ENCODE measurements at regions not wholly inside any gene's neighbourhood (a gene's known extent, or its start where the extent isn't known, plus 50 kb on each side); places are given as distances from the start of the nearest gene placed in this dataset.

DNA sequence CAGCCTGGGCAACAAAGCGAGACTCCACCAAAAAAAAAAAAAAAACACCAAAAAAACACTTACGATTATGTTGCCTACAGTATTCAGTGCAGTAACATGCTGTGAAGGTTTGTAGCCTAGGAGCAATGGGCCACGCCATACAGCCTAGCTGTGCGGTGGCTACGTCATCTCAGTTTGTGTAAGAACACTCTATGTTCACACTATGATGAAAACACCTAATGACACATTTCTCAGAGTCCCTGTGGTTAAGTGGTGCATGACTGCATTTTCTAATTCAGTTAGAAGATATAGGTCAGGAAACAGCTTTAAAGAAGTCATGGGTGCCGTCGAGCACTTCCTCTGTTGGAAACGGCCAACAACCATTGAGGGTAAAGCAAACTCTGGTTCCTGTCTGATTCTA is 75.7 kb upstream of the ANO1 start:
- DNase-seq: no peak

GRCh38 chr11:70005107-70005818 is 72.9 kb upstream of the ANO1 start:
- no peak for DNase-seq

- no peak for DNase-seq
These were observed 70.3 kb upstream of the ANO1 start for GRCh38 chr11:70007796-70008195.

DNA sequence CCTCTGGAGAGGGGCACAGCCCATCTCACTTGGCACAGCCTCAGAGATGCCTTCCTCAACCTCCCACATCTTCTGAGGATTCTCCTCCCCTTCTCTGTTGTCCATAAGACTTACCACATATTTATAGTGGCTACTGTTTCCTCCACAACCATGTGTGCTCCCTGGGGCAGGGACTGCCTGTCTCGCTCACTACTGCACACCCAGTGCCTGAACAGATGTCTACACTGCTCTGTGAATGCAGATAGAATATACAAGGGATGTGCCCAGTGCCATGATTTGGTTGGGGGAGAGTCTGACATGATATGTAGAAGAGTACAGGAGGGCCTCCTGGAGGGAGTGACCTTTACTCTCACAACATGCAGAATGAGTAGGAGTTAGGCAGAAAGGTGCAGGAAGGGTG is 67.3 kb upstream of the ANO1 start:
- DNase-seq: no peak

- no peak for DNase-seq
These were observed 65.9 kb upstream of the ANO1 start for GRCh38 chr11:70012134-70012733.

DNA sequence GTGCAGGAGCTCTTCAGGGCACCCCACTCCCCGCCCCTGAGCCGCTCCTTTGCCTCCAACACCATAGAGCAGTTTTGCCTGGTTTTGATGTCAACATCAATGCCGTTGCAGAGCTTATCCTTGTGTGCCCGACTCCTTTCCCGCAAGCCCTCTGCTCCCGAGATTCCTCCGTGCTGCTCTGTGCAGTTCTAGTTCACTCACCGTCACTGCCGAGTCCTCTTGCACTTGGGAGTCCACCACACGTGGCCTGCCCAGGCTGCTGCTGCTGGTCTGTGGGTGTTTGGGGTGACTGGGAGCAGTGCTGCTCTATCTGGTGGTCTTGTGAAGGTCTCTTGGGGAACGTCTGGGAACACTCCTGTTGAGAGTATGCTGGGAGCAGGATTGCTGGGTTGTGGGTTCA is 63.8 kb upstream of the ANO1 start:
- DNase-seq: no peak

DNA sequence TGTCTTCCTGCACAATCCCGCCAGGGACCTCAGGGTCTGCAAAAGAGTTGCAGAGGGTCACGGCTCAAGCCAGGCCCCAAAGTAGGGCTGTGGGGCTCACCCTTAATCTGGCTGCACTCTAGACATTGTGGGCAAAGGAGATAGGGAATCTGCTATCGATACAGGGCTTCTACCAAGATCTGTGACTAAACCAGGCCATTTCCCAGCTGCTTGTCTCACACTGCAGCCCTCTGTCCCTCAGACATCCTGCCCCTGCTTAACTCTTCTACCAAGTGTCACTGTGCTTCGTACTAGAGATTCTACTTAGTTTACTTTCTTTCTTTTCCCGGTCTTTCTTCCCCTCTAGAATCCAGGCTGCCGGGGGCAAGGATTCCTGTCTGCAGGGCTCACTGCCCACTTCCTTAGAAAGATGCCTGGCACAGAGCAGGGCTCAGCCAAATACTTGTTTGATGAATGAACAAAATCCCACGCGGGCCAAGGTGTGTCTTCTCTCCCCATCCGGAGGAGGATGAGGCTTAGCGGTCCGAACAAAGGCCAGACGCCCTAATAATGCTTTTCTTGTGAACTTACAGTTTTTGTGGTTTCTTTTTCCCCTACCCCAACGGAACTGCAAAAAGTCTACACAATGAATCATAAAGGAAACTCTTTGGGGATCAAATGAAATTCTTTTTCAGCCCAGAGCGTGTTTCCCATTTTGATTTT is 61.3 kb upstream of the ANO1 start:
- DNase-seq: no peak

GRCh38 chr11:70018816-70019215 is 59.3 kb upstream of the ANO1 start:
- no peak for DNase-seq

DNA sequence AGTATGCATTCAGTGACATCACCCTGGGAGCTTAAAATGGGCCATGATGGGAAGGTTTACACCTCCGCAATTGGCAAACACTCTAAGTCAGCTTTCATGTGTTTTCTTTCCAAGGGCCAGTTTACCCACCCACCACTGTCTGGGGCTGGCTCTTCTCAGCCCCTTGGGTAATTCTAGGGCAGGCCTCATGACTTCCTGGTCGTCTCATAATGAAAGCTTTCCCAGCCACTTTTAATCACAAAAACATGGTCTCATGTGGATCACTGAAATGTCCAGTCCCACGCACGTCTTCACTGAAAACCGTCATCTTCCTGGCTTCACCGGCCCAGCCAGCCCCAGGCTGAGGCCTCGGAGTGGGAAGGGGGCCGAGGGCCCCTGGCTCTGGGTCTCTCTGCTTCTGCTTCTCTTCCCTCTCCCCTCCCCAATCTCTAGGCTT is 58.5 kb upstream of the ANO1 start:
- DNase-seq: no peak

DNA sequence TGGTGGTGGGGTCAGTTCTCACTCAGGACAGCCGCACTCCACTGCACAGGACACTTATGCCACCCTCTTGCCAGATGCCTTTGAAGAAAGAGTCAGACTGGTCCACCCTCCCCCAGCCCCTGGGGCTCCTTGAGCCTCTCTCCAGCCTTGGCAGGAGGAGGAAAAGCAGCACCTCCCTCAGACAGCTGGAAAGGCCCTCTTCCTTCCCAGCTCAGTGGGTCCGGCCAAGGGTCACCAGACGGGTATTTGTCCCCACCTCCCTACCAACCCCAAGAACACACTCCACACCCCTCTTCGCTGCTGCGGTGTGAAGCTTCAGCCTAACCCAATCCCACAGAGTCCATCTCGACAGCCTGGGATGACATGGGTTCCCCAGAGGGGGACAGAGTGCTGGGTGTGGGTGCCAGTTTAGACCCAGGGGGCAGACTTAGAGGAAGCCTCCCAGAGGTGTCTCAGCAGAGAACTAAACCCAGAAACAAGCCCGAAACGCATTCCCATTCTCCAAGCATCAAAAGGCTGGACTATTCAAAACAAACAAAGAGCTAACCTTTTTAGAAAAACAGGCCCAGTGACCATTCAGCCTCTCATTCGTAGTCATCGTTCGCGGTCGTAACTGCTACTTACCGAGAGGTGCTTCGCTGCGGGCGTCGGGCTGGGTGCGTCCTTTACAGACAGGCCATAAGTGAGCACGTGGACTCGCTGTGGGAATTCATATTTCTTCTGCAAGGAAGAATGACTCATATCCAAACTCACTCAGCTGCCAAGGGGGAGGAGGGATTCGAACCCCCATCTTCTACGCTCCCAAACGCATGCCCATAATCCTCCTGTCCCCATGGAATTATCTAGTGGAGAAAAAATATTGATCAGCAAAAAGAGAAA is 57.5 kb upstream of the ANO1 start:
- DNase-seq: no peak

DNA sequence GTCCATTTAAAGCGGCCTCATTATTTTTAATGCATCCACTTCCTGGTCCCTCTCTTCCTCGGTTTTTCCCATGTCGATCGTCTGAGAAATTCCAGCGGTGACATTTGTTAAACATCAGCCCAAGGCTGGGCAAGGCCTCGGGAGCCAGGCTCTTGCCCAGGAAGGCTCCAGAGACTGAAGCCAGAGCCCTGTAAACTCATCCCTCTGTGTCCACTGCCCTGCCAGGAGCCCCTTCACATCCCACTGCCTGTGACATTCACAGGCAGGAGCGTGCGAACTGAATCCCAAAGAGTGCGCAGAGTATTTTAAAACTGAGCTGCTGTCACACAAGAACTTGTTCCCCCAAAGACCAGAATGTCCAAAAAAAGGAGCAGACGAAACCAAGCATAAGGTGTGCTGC is 56.5 kb upstream of the ANO1 start:
- DNase-seq: no peak

- no peak for DNase-seq
These were observed 53.9 kb upstream of the ANO1 start for GRCh38 chr11:70024036-70024772.

GRCh38 chr11:70024773-70025045 is 53.4 kb upstream of the ANO1 start:
- DNase-seq: no peak

GRCh38 chr11:70025308-70025707 is 52.8 kb upstream of the ANO1 start:
- DNase-seq: no peak

GRCh38 chr11:70026012-70026411 is 52.1 kb upstream of the ANO1 start:
- DNase-seq: no peak

- DNase-seq: no peak
These were observed 51.4 kb upstream of the ANO1 start for GRCh38 chr11:70026726-70027125.

- no peak for DNase-seq
These were observed 50.7 kb upstream of the ANO1 start for GRCh38 chr11:70027451-70027850.

GRCh38 chr11:70028147-70028855 is 49.8 kb upstream of the ANO1 start:
- no peak for DNase-seq
